ENCODE measurements at regions not wholly inside any gene's neighbourhood (a gene's known extent, or its start where the extent isn't known, plus 50 kb on each side); places are given as distances from the start of the nearest gene placed in this dataset.

GRCh38 chr1:220970311-220970710, 91.1 kb downstream of the HLX start:
- H3K36me3 ChIP-seq (ENCODE audit: control insufficient read depth, insufficient read depth, low read length): no peaks in the 10 kb centered on the region
- H3K27me3 ChIP-seq (ENCODE audit: control insufficient read depth, insufficient read depth, low read length): no peaks in the 10 kb centered on the region
- DNase-seq (ENCODE audit: low read depth): no peak
- CTCF ChIA-PET: interaction anchor here (1.0 kb wide), 1 partner anchor 10 kb away, joined by 3 read pairs; no protein-coding TSS in a partner anchor
- no peak for TF ChIP-seq CTCF (IDR thresholded peaks at IDR 0.05; ENCODE audit: insufficient read depth, low read depth, low read length)
- POLR2A ChIA-PET: no interaction called here
- H3K4me3 ChIP-seq (ENCODE audit: low read depth, low read length): no peak overlapping the region

GRCh38 chr1:220971221-220971620, 92.0 kb downstream of the HLX start:
- Histone ChIP-seq H3K36me3 (ENCODE audit: control insufficient read depth, insufficient read depth, low read length) (no peaks in the 10 kb centered on the region), H3K27me3 (ENCODE audit: control insufficient read depth, insufficient read depth, low read length) (no peaks in the 10 kb centered on the region), H3K4me3 (ENCODE audit: low read depth, low read length) (no peak overlapping the region)
- no peak for TF ChIP-seq CTCF (IDR thresholded peaks at IDR 0.05; ENCODE audit: insufficient read depth, low read depth, low read length)
- DNase-seq (ENCODE audit: low read depth): no peak
- ChIA-PET POLR2A (no interaction called here), CTCF (no interaction called here)

- ChIA-PET CTCF (no interaction called here), POLR2A (no interaction called here)
- Histone ChIP-seq H3K4me3 (ENCODE audit: low read depth, low read length) (no peak overlapping the region), H3K36me3 (ENCODE audit: control insufficient read depth, insufficient read depth, low read length) (no peaks in the 10 kb centered on the region), H3K27me3 (ENCODE audit: control insufficient read depth, insufficient read depth, low read length) (no peaks in the 10 kb centered on the region)
- DNase-seq (ENCODE audit: low read depth): no peak
- TF ChIP-seq CTCF (IDR thresholded peaks at IDR 0.05; ENCODE audit: insufficient read depth, low read depth, low read length): no peak
These were observed 95.2 kb downstream of the HLX start for GRCh38 chr1:220974431-220974830.

GRCh38 chr1:220976390-220976789, 97.1 kb downstream of the HLX start:
- no peak overlapping the region for H3K4me3 ChIP-seq (ENCODE audit: low read depth, low read length)
- no peak for TF ChIP-seq CTCF (IDR thresholded peaks at IDR 0.05; ENCODE audit: insufficient read depth, low read depth, low read length)
- H3K27me3 ChIP-seq (ENCODE audit: control insufficient read depth, insufficient read depth, low read length): no peaks in the 10 kb centered on the region
- H3K36me3 ChIP-seq (ENCODE audit: control insufficient read depth, insufficient read depth, low read length): no peaks in the 10 kb centered on the region
- no peak for DNase-seq (ENCODE audit: low read depth)
- ChIA-PET CTCF (interaction anchor here (1.5 kb wide), 1 partner anchor 8 kb away, joined by 6 read pairs; no protein-coding TSS in a partner anchor), POLR2A (no interaction called here)

- TF ChIP-seq CTCF (IDR thresholded peaks at IDR 0.05; ENCODE audit: insufficient read depth, low read depth, low read length): no peak
- CTCF ChIA-PET: no interaction called here
- POLR2A ChIA-PET: no interaction called here
- Histone ChIP-seq H3K36me3 (ENCODE audit: control insufficient read depth, insufficient read depth, low read length) (no peaks in the 10 kb centered on the region), H3K27me3 (ENCODE audit: control insufficient read depth, insufficient read depth, low read length) (no peaks in the 10 kb centered on the region), H3K4me3 (ENCODE audit: low read depth, low read length) (no peak overlapping the region)
- no peak for DNase-seq (ENCODE audit: low read depth)
These were observed 100.1 kb downstream of the HLX start for GRCh38 chr1:220979371-220979770.

Measured in BJ (cell line).